C4-2B (cell line): ENCODE measurements at regions not wholly inside any gene's neighbourhood (a gene's known extent, or its start where the extent isn't known, plus 50 kb on each side); places are given as distances from the start of the nearest gene placed in this dataset.
"Not testable (repeated sequence)": the region's sequence is repeated elsewhere in the genome, so short reads cannot be mapped to it uniquely, and the experiment has no call there.

ENCODE experiments used
- H3K27ac ChIP-seq: fragments of 450-650 bp; 2 replicates; pipeline ENCODE4 v1.5.1; 2017
- ZFX ChIP-seq: fragments of 450-650 bp; IDR thresholded peaks from 2 replicates; pipeline ENCODE4 v1.6.1; 2017
- TF ChIP-seq, protein P1 (sequence below): fragments of 450-650 bp; conservative IDR thresholded peaks from 2 replicates; pipeline ENCODE4 v1.5.1; 2017; ENCODE audit warnings: mild to moderate bottlenecking

DNA sequence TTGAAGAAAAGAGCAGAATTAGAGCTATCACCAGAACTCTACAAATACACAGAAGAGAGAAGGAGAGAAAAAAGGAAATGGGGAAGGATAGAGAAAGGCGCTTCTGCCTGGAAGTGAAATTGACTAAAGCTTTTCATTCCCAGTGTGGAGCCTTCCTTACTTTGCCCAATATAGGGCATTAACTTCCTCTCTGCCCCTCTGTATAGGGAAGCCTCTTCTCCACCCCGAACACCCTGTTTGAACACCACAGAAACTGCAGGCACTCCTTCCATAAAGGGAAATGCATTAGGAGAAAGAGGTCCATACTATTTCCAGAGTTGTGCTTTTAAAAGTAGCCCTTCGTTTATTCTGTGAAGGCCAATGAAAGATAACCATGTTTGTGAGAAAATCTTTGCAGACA is 248.5 kb downstream of the RAP2B start:
- H3K27ac ChIP-seq: no peak overlapping the region
- TF ChIP-seq ZFX: no peak
- TF ChIP-seq, protein P1, sequence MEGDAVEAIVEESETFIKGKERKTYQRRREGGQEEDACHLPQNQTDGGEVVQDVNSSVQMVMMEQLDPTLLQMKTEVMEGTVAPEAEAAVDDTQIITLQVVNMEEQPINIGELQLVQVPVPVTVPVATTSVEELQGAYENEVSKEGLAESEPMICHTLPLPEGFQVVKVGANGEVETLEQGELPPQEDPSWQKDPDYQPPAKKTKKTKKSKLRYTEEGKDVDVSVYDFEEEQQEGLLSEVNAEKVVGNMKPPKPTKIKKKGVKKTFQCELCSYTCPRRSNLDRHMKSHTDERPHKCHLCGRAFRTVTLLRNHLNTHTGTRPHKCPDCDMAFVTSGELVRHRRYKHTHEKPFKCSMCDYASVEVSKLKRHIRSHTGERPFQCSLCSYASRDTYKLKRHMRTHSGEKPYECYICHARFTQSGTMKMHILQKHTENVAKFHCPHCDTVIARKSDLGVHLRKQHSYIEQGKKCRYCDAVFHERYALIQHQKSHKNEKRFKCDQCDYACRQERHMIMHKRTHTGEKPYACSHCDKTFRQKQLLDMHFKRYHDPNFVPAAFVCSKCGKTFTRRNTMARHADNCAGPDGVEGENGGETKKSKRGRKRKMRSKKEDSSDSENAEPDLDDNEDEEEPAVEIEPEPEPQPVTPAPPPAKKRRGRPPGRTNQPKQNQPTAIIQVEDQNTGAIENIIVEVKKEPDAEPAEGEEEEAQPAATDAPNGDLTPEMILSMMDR: no peak

DNA sequence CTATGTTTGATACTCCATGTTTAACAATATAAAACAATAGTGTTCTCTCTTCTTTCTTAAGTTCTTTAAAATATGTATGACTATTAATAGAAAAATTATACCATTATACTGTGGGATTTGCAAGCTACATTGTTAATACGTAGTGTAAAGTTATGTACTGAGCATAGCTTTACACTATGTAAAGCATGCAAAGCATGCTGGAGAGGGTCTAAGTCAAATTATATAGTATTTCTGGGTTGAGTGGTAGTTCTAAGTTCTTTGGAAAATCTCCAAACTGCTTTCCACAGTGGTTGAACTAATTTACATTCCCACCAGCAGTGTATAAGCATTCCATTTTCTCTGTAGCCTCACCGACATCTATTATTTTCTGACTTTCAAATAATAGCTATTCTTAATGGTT is 253.0 kb downstream of the RAP2B start:
- no peak for TF ChIP-seq ZFX
- TF ChIP-seq, protein P1: no peak

GRCh38 chr3:153422314-153422713 is 260.3 kb downstream of the RAP2B start:
- H3K27ac ChIP-seq: no peak overlapping the region
- TF ChIP-seq ZFX: no peak
- TF ChIP-seq, protein P1: no peak

More for the DNA sequence above, 253.0 kb downstream of the RAP2B start:
- H3K27ac ChIP-seq: no peak overlapping the region

DNA sequence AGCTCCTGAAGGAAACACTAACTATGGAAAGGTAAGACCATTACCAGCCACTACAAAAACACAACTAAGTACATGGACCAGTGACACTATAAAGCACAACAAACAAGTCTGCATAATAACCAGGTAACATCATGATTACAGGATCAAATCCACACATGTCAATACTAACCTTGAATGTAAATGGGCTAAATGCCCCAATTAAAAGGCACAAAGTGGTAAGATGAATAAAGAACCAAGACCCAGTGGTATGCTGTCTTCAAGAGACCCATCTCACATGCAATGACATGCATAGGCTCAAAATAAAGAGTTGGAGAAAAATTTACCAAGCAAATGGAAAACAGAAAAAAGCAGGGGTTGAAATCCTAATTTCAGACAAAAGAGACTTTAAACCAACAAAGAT is 261.8 kb downstream of the RAP2B start:
- not testable (repeated sequence) for H3K27ac ChIP-seq

DNA sequence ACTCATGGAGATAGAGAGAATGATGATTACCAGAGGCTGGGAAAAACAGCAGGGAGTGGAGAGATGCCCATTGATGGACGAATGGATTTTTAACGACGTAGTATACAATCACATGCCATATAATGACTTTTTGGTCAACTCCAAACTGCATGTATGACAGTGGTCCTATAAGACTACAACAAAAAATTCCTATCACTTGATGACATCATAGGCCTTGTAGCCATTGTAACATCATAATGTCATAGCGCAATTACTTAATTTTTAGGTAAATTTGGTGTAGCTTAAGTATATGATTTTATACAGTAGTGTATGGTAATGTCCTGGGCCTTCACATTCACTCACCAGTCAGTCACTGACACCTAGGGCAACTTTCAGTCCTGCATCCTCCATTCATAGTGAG is 264.3 kb downstream of the RAP2B start:
- no peak for TF ChIP-seq ZFX
- TF ChIP-seq, protein P1: no peak

DNA sequence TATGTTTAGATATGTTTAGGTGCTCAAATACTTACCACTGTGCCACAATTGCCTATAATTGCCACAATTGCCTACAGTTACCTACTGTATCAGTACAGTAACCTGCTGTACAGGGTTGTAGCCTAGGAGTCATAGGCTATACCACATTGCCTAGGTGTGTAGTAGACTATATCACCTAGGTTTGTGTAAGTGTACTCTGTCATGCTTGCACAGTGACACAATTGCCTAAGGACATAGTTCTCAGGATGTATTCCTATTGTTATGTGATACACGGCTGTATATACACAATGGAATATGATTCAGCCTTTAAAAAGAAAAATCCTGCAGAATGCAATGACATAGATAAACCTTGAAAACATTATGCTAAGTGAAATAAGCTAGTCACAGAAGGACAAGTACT is 264.8 kb downstream of the RAP2B start:
- TF ChIP-seq, protein P1: no peak
- TF ChIP-seq ZFX: no peak
- no peak overlapping the region for H3K27ac ChIP-seq

More for the DNA sequence above, 264.3 kb downstream of the RAP2B start:
- H3K27ac ChIP-seq: no peak overlapping the region

GRCh38 chr3:153429821-153430220 is 267.8 kb downstream of the RAP2B start:
- no peak for TF ChIP-seq ZFX
- TF ChIP-seq, protein P1: no peak
- H3K27ac ChIP-seq: no peak overlapping the region

DNA sequence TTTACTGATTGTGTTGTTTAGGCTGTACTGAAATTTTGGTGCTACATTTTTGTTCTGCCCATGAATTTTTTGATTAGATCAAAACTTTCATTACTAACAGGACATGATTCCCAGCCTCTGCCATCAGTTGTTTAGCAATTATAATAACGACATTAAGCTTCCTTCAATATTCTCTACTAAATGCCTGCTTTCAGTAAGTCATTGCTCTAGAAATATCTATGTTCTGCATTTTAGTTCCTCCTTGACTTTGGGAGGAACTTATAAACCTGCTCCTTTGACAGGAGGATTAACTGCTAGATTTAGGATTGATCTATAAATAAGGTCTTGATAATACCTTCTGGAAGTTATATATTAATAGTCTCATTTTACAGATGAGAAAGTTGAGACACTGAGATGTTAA is 269.1 kb downstream of the RAP2B start:
- TF ChIP-seq, protein P1: no peak
- TF ChIP-seq ZFX: no peak
- H3K27ac ChIP-seq: no peak overlapping the region
